ENCODE measurements at regions not wholly inside any gene's neighbourhood (a gene's known extent, or its start where the extent isn't known, plus 50 kb on each side); places are given as distances from the start of the nearest gene placed in this dataset.

GRCh38 chr6:126618639-126619343 lies 278.9 kb downstream of the CENPW start:
- Histone ChIP-seq H3K4me1 (ENCODE audit: insufficient read depth, low read length, poor library complexity, severe bottlenecking) (no peaks in the 10 kb centered on the region), H3K79me2 (ENCODE audit: insufficient read depth, low read depth, low read length) (no peaks in the 10 kb centered on the region), H3K9me3 (ENCODE audit: low read length) (no peaks in the 10 kb centered on the region), H3K27ac (ENCODE audit: low read depth, low read length, poor library complexity, severe bottlenecking) (no peak overlapping the region), H4K20me1 (ENCODE audit: insufficient read depth, low read length) (no peaks in the 10 kb centered on the region), H3K9me2 (ENCODE audit: insufficient read depth, low read length) (no peaks in the 10 kb centered on the region), H3K36me3 (ENCODE audit: insufficient read depth, low read length) (no peaks in the 10 kb centered on the region), H3K4me3 (ENCODE audit: low read depth, low read length, poor library complexity, severe bottlenecking) (no peak overlapping the region), H3K4me2 (ENCODE audit: low read length) (no peak overlapping the region), H2AFZ (ENCODE audit: low read length) (no peak overlapping the region)
- no TSS peak for BruUV-seq (replicated peaks)
- intact Hi-C loops (cut with micrococcal nuclease; ENCODE audit: unreplicated experiment), result no loop called here
- POLR2A ChIA-PET, result no interaction called here
- CTCF ChIA-PET (ENCODE audit: unreplicated experiment), result no interaction called here
- no peak for DNase-seq (ENCODE audit: low spot score)
- no peak for TF ChIP-seq CTCF (conservative IDR thresholded peaks at IDR 0.05; ENCODE audit: low read length)
- TF ChIP-seq EZH2phosphoT487 (IDR thresholded peaks at IDR 0.05; ENCODE audit: borderline replicate concordance, low read depth, low read length), result no peak

GRCh38 chr6:126620719-126621118 lies 280.8 kb downstream of the CENPW start:
- Histone ChIP-seq H3K27ac (ENCODE audit: low read depth, low read length, poor library complexity, severe bottlenecking) (no peak overlapping the region), H3K9me3 (ENCODE audit: low read length) (no peaks in the 10 kb centered on the region), H3K4me3 (ENCODE audit: low read depth, low read length, poor library complexity, severe bottlenecking) (no peak overlapping the region), H3K4me2 (ENCODE audit: low read length) (no peak overlapping the region), H4K20me1 (ENCODE audit: insufficient read depth, low read length) (no peaks in the 10 kb centered on the region), H3K4me1 (ENCODE audit: insufficient read depth, low read length, poor library complexity, severe bottlenecking) (no peaks in the 10 kb centered on the region), H3K79me2 (ENCODE audit: insufficient read depth, low read depth, low read length) (no peaks in the 10 kb centered on the region), H2AFZ (ENCODE audit: low read length) (no peak overlapping the region), H3K9me2 (ENCODE audit: insufficient read depth, low read length) (no peaks in the 10 kb centered on the region), H3K36me3 (ENCODE audit: insufficient read depth, low read length) (no peaks in the 10 kb centered on the region)
- CTCF ChIA-PET (ENCODE audit: unreplicated experiment), result no interaction called here
- DNase-seq (ENCODE audit: low spot score), result no peak
- no TSS peak for BruUV-seq (replicated peaks)
- intact Hi-C loops (cut with micrococcal nuclease; ENCODE audit: unreplicated experiment), result no loop called here
- TF ChIP-seq EZH2phosphoT487 (IDR thresholded peaks at IDR 0.05; ENCODE audit: borderline replicate concordance, low read depth, low read length) (no peak), CTCF (conservative IDR thresholded peaks at IDR 0.05; ENCODE audit: low read length) (no peak)
- POLR2A ChIA-PET, result interaction anchor here (1.2 kb wide), 1 partner anchor 10 kb away, joined by 3 read pairs; no protein-coding TSS in a partner anchor

- ChIA-PET POLR2A (interaction anchor here (0.6 to 0.8 kb wide), 2 partner anchors 10 to 994 kb away, joined by 3 read pairs; no protein-coding TSS in a partner anchor), CTCF (ENCODE audit: unreplicated experiment) (no interaction called here)
- Histone ChIP-seq H3K4me1 (ENCODE audit: insufficient read depth, low read length, poor library complexity, severe bottlenecking) (no peaks in the 10 kb centered on the region), H3K4me2 (ENCODE audit: low read length) (no peak overlapping the region), H3K36me3 (ENCODE audit: insufficient read depth, low read length) (no peaks in the 10 kb centered on the region), H2AFZ (ENCODE audit: low read length) (no peak overlapping the region), H3K79me2 (ENCODE audit: insufficient read depth, low read depth, low read length) (no peaks in the 10 kb centered on the region), H3K9me3 (ENCODE audit: low read length) (no peaks in the 10 kb centered on the region), H4K20me1 (ENCODE audit: insufficient read depth, low read length) (no peaks in the 10 kb centered on the region), H3K27ac (ENCODE audit: low read depth, low read length, poor library complexity, severe bottlenecking) (no peak overlapping the region), H3K4me3 (ENCODE audit: low read depth, low read length, poor library complexity, severe bottlenecking) (no peak overlapping the region), H3K9me2 (ENCODE audit: insufficient read depth, low read length) (no peaks in the 10 kb centered on the region)
- no peak for DNase-seq (ENCODE audit: low spot score)
- intact Hi-C loops (cut with micrococcal nuclease; ENCODE audit: unreplicated experiment), result no loop called here
- no peak for TF ChIP-seq EZH2phosphoT487 (IDR thresholded peaks at IDR 0.05; ENCODE audit: borderline replicate concordance, low read depth, low read length)
- no peak for TF ChIP-seq CTCF (conservative IDR thresholded peaks at IDR 0.05; ENCODE audit: low read length)
- BruUV-seq (replicated peaks), result no TSS peak
These were observed 285.1 kb downstream of the CENPW start for GRCh38 chr6:126625019-126625418.
